SK-MEL-5 (cell line): ENCODE measurements at regions not wholly inside any gene's neighbourhood (a gene's known extent, or its start where the extent isn't known, plus 50 kb on each side); places are given as distances from the start of the nearest gene placed in this dataset.
A peak's percentile ranks its signal among the peaks of the same experiment; 100 is the strongest.

Experiments used
- DNase-seq: peaks from one replicate; pipeline ENCODE4 v3.0.0-alpha.2; 2016; ENCODE audit warnings: low read depth, low spot score
- in situ Hi-C: cut with HindIII; loops from 2 replicates; pipeline ENCODE4 v1.10.0; 2016; ENCODE audit warnings: low sequenced_read_pairs, high pct_unique_total_duplicates, low pct_unique_long_range_greater_than_20kb

DNA sequence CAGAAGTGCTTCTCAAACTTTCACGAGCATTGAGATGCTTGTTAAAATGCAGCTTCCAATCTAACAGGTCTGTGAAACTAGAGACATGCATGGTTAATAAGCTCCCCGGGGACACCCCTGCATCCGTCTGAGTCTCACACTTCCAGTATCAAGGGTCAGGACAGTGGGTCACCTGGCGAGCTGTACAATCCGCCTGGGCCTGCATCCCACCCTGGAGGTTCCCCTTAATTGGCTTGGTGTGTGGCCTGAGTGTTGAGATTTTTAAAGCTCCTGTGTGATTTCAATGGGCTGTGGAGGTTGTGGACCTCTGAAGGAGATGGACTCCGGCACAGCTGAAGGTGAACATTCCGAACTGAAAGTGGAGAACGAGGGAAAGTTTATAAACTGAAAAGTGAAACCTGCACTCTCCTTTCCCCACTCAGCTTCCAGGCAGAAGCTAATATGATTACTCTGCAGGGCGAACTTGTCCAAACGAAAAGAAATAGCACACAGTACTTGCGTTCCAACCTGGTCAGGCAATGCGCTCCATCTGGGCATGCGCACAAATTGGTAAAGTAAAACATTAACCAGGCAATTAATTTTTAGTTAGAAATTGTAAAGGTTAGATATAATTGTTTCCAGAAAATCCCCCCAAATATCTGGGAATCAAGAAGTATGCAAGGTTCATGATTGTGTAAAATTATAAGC is 191.7 kb upstream of the ALKAL2 start:
- DNase-seq = no peak
- in situ Hi-C loops = no loop called here

DNA sequence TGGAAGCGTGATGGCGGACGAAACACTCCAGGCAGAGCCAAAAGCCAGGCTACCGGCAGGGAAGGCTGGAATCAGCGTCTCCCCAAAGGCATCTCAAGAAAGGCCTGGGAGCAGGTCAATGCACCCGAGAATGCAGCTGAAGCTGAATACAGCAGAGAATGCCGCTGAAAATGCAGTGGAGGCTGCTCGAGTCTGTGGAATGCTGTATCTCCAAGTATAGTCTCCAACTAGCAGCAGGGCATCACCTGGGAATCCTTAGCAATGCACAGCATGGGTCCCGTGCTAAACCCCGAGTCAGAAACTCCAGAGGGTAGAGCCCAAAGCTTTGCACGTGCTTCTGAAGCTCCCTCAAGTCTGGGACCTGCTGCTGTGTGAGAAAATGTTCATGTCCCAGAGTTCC is 191.1 kb upstream of the ALKAL2 start:
- DNase-seq = no peak
- in situ Hi-C loops = no loop called here

DNA sequence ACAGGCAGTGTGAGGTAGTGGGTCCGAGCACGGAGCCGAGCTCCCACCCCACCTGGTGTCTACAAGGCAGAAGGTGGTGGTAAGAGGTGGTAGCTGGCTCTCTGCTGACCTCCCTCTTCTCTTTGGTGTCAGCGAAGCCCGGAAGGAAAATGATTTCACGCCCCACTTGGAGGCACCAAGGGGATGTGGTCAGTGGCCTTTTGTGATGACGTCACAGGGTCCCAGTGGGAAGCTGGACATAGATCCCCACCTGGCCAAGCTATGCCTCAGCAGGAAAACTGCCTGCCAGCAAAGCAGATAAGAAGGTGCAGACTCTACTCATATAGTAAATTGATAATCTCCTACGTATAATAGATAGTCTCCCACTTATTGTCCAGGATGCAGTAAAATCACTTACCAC is 183.7 kb upstream of the ALKAL2 start:
- DNase-seq = no peak
- in situ Hi-C loops = no loop called here

DNA sequence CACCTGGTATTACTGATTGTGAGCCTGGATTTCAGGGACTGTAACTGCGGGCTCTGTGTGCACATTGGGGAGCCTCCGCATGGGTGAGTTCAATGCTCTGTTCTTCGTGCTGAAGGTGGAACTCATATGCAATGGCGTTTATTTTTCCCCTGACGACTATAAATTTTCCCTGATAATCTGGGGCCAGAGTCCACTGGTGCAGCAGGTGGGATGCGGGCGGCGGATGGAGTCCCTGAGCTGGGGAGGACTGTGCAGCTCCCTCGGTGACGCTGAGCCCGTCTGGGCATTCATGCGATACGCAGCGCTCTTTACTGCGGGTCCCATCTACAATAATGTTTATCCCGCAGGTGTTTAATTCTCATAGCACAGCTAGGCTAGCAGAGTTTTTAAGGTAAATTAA is 181.6 kb upstream of the ALKAL2 start:
- in situ Hi-C loops = no loop called here
- no peak for DNase-seq

DNA sequence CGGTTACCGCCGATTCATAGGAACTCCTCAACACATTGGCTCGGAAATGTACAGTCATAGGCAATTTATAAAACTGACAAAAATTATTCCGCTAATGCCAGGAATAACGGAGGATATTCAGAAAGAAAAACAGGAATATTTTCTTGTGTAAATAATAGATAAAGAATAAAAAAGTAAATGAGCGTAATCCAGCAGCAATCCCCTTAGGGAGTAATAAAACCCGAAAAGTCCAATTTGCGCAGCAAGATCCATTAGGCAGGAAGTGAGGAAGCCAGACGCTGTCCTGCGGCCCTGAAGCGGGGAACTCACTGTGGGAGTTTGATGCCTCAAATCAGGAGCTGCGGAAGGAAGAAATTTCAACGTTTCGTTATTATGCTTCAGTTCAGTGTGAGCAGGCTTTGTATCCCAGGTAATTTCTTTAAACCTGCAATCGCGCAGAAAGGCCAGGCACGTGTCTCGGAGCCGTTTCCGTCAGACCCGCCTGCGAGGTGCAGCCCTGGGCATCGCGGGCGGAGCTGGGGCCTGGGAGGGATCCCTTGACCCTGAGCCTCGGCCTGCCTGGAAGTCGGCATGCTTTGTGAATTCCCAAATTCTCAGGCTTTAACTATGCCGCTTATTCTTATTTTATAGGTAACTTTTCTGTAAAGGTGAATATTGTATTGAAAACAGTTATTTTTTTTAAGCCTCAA is 180.9 kb upstream of the ALKAL2 start:
- in situ Hi-C loops = no loop called here
- no peak for DNase-seq

DNA sequence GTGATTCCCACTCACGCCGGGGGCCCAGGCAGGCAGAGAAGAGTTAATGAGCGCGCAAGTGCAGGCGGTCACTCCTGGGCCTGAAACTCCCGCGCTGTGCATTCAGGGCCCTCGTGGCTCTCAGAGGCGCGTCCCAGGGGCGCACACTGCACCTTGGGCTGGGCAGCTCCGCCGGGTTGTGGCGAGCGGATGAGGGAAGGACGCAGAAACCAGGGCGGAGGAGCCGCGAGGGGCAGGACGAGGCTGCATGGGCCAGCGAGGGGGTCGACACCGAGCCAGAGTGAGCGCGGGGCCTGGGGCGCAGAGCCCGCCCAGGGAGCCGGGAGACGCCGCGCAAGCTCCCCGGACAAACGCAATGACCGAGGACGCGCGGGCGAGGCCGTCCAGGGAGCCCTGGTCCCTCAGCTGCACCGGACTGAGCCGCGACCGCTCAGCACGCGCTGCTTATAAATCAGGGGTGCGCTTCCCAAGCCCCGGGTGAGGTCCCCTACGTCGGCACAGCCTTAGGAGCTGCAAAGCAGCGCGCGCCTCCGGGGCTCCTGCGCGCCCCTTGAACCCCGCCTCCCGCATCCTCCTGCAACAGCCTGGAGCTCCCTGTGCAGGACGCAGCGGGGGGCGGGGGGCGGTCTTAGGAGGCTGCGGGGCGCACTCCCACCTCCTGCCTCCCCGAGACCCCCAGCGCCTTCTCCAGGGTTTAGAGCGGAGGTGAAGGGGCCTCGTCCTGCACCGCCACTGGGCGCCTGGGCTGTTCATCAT is 180.2 kb upstream of the ALKAL2 start:
- in situ Hi-C loops = no loop called here
- DNase-seq = no peak

DNA sequence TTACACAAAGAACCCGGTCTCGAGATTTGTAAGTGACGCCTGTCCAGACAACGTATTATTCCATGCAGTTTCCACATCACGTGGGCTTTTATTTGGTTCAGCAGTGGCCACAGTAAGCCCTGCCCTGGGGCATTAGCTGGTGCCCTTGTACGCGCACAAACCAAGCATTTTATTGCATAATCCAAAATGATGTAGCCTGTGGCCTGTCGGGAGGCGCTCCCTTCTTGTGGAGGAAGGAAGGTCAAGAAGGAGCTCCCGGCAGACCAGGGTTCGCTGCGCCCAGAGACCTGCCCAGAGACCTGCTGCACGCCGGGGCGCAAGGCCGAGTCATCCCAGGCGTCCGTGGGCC is 179.6 kb upstream of the ALKAL2 start:
- in situ Hi-C loops = no loop called here

DNA sequence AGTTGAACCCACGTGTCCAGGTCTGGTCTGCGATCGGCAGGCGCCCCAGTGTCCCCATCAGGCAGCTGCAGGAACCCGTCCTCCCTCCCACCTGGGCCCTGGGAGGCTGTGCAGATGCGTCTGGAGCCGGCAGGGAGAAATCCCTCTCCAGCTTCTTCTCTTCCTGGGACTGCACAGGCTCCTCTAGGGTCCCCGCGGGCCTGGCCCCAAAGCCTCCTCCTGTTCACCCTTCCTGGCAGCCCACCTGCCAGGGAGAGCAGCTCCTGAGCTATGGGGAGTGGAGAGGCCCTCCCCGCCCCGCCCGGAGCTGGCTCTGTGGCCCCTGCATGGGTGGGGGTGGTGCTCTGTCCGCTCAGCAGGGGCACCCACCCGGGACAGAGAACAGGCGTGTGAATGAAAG is 179.2 kb upstream of the ALKAL2 start:
- DNase-seq = no peak
- in situ Hi-C loops = no loop called here

More for the DNA sequence above, 179.6 kb upstream of the ALKAL2 start:
- DNase-seq = peak; percentile 12

DNA sequence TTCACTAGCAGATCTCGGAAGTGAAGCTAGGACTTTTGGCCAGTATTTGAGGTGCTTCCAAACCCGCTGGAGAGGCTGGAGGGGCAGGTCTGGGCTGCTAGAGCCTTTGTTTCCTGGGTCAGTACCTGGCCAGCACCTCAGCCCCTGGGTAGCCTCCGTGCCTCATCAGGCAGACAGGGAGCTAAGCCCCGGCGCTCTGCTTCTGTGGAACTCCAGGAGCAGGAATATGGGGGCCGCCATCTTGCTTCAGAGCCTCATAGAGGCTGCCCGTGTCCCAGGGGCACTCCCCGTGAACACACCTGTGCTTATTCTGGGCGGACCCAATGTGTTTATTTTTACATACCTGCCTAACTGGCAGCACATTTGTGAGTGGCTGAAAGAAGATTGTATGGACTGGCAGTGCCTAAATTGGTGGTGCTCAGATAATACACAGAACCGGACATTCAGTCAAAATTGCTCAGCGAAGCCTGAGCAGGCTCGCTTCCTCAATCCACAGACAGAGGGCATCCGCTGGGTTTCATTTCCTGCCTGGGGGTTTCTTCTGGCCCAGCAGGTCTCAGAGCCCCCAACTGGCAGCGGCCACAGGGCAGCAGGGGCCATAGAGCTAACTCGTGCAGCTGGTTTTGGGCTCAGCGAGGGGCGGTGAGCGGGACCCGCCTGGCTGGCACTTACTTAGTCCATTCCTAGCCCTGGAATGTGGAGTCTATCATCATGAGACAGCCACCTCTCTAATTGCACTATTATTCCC is 176.8 kb upstream of the ALKAL2 start:
- in situ Hi-C loops = no loop called here
- peak; percentile 11 for DNase-seq

DNA sequence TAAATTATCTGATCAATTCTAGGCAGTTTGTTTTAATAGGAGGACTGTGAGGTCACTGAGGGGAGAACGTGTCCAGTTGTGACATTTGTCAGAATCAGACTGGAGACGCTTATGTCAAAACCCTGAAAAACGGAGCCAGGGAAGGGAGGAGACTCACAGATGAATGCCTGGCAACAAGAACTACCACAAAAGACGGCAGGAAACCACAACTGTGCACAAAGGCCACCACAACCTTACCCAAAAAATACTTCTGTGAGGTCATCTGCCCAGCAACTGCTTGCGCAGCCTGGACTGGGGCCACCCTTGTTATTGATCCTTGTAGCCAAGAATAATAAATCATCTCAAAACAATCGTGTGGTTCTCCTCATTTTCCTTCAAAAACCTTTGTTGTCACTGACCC is 173.0 kb upstream of the ALKAL2 start:
- no peak for DNase-seq
- in situ Hi-C loops = no loop called here

DNA sequence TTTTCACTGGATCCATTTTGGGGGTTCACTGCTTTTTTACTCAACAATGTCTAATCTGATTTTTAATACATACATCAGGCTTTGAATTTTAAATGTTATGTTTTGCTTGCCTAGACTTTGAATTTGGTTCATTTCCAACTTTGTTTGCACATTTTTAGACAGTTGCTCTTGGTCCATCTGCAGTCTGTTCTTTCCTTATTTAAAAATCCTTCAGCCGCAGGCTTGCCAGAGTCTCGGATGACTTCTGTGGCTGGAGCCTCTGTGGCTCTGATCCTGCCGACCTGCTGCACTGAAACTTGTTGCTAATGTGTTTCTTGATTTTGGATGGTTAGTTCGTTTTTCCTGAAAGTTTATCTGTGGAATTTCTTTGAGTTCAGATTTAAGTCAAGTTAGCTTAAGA is 172.0 kb upstream of the ALKAL2 start:
- in situ Hi-C loops = no loop called here
- no peak for DNase-seq

DNA sequence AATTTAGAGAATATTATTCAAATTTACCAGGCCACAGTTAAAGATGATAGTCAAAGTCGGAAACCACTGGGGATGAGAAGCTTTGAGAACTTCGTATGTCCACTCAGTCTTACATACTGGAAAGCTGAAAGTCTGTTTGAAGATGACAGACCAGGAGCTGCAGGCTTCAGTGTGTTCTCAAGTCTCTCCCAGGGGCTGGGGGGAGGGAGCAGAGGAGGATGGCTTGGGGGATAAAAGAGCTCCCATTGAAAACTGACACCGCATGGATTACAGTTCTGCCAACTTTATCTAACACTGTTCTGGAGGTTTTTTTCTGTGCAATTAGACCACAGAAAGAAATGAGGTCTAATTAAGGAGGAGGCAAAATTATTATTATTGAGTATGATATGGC is 170.5 kb upstream of the ALKAL2 start:
- in situ Hi-C loops = no loop called here
- DNase-seq = no peak

DNA sequence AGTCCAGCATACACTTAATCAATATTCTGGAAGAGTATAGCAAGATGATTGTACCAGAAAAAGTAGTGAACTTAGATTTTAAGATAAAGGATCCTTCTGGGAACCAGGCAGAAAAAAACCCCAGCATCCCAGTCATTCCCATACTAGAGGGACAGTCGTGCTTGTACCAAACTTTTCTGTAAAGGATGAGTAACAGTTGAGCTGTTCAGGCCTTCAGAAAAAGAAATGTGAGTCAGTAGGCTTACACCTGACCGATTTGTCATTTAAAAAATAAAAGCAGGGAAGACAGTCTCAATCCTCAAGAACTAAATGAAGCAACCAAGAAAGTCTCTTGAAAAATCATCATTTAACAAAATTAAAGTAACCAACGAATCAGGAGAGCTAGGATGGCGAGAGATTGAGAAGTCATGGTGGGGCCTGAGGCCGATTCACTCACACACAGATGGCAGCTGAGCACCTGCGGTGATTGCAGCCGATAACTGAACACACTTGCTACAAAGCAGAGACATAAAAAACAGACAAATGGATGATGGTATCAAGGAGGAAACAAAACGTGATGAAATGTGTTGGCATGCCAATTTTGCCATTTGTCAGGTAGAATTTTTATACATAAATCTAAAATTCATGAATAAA is 170.0 kb upstream of the ALKAL2 start:
- DNase-seq = no peak
- in situ Hi-C loops = no loop called here

DNA sequence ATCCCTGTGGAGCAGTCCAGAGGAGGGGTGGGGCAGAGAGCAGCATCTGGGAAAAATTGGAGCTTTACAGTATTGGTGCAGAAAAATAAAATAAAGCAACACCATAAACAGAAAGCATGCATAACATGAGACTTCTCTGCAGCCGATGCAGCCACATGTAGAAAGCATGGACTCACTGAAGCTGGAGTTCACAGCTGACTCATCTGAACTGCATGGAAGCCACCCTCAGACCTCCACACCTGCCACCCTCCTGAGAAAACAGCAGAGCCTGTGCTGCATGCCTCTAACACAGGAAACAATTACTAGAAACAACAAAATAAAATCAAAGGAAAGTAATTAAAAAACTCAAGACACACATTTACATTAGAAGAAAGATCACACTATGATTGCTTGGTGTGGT is 169.4 kb upstream of the ALKAL2 start:
- in situ Hi-C loops = no loop called here
- no peak for DNase-seq

DNA sequence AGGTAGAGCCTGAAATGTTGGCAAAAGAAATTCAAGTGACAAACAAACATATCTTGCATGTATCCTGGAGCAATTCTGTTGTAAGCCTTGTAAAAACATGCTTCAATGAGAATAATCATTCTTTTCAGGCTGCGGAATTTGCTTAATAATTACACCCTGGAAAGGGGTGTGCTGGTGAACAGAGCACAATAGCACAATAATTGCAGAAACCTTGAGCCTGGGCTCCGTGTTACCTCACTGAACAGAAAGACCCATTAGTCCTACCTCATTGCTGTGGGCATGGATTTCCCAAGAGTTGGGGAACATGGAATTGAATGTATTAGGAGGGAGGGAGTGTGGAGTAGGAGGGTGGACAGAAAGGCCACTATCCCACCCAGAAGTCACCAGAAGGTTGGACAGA is 168.0 kb upstream of the ALKAL2 start:
- no peak for DNase-seq
- in situ Hi-C loops = no loop called here

DNA sequence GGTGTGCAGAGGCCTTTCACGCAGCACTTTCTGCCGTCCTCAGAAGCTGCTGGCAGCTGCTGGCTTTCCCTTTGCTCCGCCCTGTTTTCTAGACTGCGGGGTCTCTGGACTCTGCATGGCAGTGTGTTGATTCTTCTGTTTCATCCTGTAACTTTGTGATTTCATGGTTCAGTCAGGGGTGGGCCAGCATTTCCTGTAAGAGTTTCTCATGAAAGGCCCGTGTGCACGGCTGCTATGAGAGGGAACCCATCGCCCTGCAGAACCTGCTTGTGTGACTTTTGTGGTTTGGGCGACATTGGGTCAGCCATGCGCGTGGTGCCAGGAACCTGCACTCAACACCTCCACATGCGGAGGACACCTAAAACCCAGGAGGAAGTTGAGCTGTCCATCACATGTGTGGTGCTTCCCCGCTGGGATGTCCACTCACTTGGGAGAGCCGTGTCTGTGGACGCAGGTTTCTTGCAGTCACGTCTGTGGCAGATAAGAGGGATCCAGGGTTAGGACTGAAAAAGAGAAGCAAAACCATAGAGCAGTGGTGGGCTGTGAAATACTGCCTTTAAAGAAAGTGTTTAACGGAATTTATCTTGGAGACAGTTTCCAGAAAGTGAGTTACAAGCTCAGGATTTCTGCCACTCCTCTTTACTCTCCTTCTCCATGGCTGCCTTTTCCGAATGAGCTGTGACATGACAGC is 167.3 kb upstream of the ALKAL2 start:
- in situ Hi-C loops = no loop called here
- no peak for DNase-seq

DNA sequence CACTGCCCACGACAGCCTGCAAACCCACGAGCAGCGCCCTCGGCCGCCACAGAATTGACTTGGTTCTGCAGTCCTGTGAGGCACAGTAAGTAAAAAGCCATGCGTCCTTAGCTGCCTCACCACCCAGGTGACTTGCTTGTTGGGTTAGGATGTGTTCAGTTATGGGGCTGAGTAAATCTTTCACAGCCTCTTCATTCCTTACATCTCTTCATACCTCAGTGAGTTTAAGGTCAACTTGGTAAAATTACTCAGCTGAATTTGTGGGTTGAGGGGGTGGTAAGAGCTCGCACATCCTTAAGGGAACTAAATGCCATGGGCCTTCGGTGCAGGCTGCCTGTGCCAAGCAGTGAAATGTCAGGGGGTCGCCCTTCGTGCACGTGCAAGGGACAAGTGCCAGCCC is 165.2 kb upstream of the ALKAL2 start:
- in situ Hi-C loops = no loop called here
- no peak for DNase-seq
